ENCODE measurements at regions not wholly inside any gene's neighbourhood (a gene's known extent, or its start where the extent isn't known, plus 50 kb on each side); places are given as distances from the start of the nearest gene placed in this dataset.

- Mint-ChIP-seq H3K27ac (no peak overlapping the region), H3K27me3 (no peaks in the 10 kb centered on the region), H3K4me3 (no peak overlapping the region), H3K36me3 (ENCODE audit: low read depth) (no peaks in the 10 kb centered on the region), H3K4me1 (no peaks in the 10 kb centered on the region), H3K9me3 (ENCODE audit: low read depth) (peaks cover 5% of the 10 kb centered on the region)
- ATAC-seq (no peak), DNase-seq (no peak)
- CTCF ChIA-PET, result no interaction called here
- POLR2A ChIA-PET, result no interaction called here
- intact Hi-C loops (cut with DNase I, micrococcal nuclease), result no loop called here
Measured at GRCh38 chr6:84469144-84469543, 241.7 kb upstream of the CEP162 start.

- Mint-ChIP-seq H3K36me3 (ENCODE audit: low read depth) (no peaks in the 10 kb centered on the region), H3K27ac (no peak overlapping the region), H3K27me3 (no peaks in the 10 kb centered on the region), H3K9me3 (ENCODE audit: low read depth) (peaks cover 3% of the 10 kb centered on the region), H3K4me1 (no peaks in the 10 kb centered on the region), H3K4me3 (no peak overlapping the region)
- intact Hi-C loops (cut with DNase I, micrococcal nuclease), result no loop called here
- DNase-seq (no peak), ATAC-seq (no peak)
- ChIA-PET CTCF (no interaction called here), POLR2A (no interaction called here)
Measured at GRCh38 chr6:84467296-84467695, 239.9 kb upstream of the CEP162 start.

GRCh38 chr6:84466511-84466910 lies 239.1 kb upstream of the CEP162 start:
- Mint-ChIP-seq H3K4me3 (no peak overlapping the region), H3K27me3 (no peaks in the 10 kb centered on the region), H3K4me1 (no peaks in the 10 kb centered on the region), H3K9me3 (ENCODE audit: low read depth) (peaks cover under 1% of the 10 kb centered on the region), H3K27ac (no peak overlapping the region), H3K36me3 (ENCODE audit: low read depth) (no peaks in the 10 kb centered on the region)
- ChIA-PET CTCF (no interaction called here), POLR2A (interaction anchor here (0.8 kb wide), 1 partner anchor 1550 kb away, joined by 9 read pairs; no protein-coding TSS in a partner anchor)
- no peak for ATAC-seq
- DNase-seq, result no peak
- intact Hi-C loops (cut with DNase I, micrococcal nuclease), result no loop called here

- Mint-ChIP-seq H3K4me1 (no peaks in the 10 kb centered on the region), H3K36me3 (ENCODE audit: low read depth) (no peaks in the 10 kb centered on the region), H3K27me3 (no peaks in the 10 kb centered on the region), H3K27ac (no peak overlapping the region), H3K9me3 (ENCODE audit: low read depth) (no peaks in the 10 kb centered on the region), H3K4me3 (no peak overlapping the region)
- DNase-seq, result no peak
- ChIA-PET POLR2A (no interaction called here), CTCF (no interaction called here)
- ATAC-seq, result no peak
- intact Hi-C loops (cut with DNase I, micrococcal nuclease), result no loop called here
Measured at GRCh38 chr6:84464471-84464870, 237.0 kb upstream of the CEP162 start.

GRCh38 chr6:84462698-84463097 lies 235.3 kb upstream of the CEP162 start:
- Mint-ChIP-seq H3K27ac (no peak overlapping the region), H3K27me3 (no peaks in the 10 kb centered on the region), H3K36me3 (ENCODE audit: low read depth) (no peaks in the 10 kb centered on the region), H3K4me1 (no peaks in the 10 kb centered on the region), H3K4me3 (no peak overlapping the region), H3K9me3 (ENCODE audit: low read depth) (no peaks in the 10 kb centered on the region)
- CTCF ChIA-PET, result no interaction called here
- DNase-seq, result no peak
- no peak for ATAC-seq
- POLR2A ChIA-PET, result no interaction called here
- intact Hi-C loops (cut with DNase I, micrococcal nuclease), result no loop called here

GRCh38 chr6:84461461-84461860 lies 234.0 kb upstream of the CEP162 start:
- no peaks in the 10 kb centered on the region for H3K27me3 Mint-ChIP-seq
- no peaks in the 10 kb centered on the region for H3K4me1 Mint-ChIP-seq
- intact Hi-C loops (cut with DNase I, micrococcal nuclease), result no loop called here
- ATAC-seq (no peak), DNase-seq (no peak)
- POLR2A ChIA-PET, result no interaction called here
- no peak overlapping the region for H3K4me3 Mint-ChIP-seq
- H3K9me3 Mint-ChIP-seq (ENCODE audit: low read depth), result no peaks in the 10 kb centered on the region
- H3K36me3 Mint-ChIP-seq (ENCODE audit: low read depth), result no peaks in the 10 kb centered on the region
- no peak overlapping the region for H3K27ac Mint-ChIP-seq
- CTCF ChIA-PET, result no interaction called here

- Mint-ChIP-seq H3K27ac (no peak overlapping the region), H3K4me1 (no peaks in the 10 kb centered on the region), H3K36me3 (ENCODE audit: low read depth) (no peaks in the 10 kb centered on the region), H3K9me3 (ENCODE audit: low read depth) (no peaks in the 10 kb centered on the region), H3K4me3 (no peak overlapping the region), H3K27me3 (no peaks in the 10 kb centered on the region)
- DNase-seq (no peak), ATAC-seq (no peak)
- ChIA-PET CTCF (interaction anchor here (0.5 kb wide), 1 partner anchor 1051 kb away, joined by 3 read pairs; no protein-coding TSS in a partner anchor), POLR2A (no interaction called here)
- intact Hi-C loops (cut with DNase I, micrococcal nuclease), result no loop called here
Measured at GRCh38 chr6:84460491-84460890, 233.0 kb upstream of the CEP162 start.

GRCh38 chr6:84459401-84459800 lies 232.0 kb upstream of the CEP162 start:
- no peak for ATAC-seq
- intact Hi-C loops (cut with DNase I, micrococcal nuclease), result no loop called here
- Mint-ChIP-seq H3K27ac (no peak overlapping the region), H3K4me3 (no peak overlapping the region), H3K9me3 (ENCODE audit: low read depth) (no peaks in the 10 kb centered on the region), H3K27me3 (no peaks in the 10 kb centered on the region), H3K36me3 (ENCODE audit: low read depth) (no peaks in the 10 kb centered on the region), H3K4me1 (no peaks in the 10 kb centered on the region)
- POLR2A ChIA-PET, result no interaction called here
- no peak for DNase-seq
- CTCF ChIA-PET, result no interaction called here

GRCh38 chr6:84458271-84458670 lies 230.8 kb upstream of the CEP162 start:
- Mint-ChIP-seq H3K27ac (no peak overlapping the region), H3K4me1 (no peaks in the 10 kb centered on the region), H3K4me3 (no peak overlapping the region), H3K27me3 (no peaks in the 10 kb centered on the region), H3K9me3 (ENCODE audit: low read depth) (no peaks in the 10 kb centered on the region), H3K36me3 (ENCODE audit: low read depth) (no peaks in the 10 kb centered on the region)
- ATAC-seq (no peak), DNase-seq (no peak)
- intact Hi-C loops (cut with DNase I, micrococcal nuclease), result no loop called here
- ChIA-PET CTCF (no interaction called here), POLR2A (no interaction called here)

GRCh38 chr6:84457276-84457675 lies 229.8 kb upstream of the CEP162 start:
- H3K27ac Mint-ChIP-seq, result no peak overlapping the region
- no peak overlapping the region for H3K4me3 Mint-ChIP-seq
- no peaks in the 10 kb centered on the region for H3K4me1 Mint-ChIP-seq
- intact Hi-C loops (cut with DNase I, micrococcal nuclease), result no loop called here
- ATAC-seq (no peak), DNase-seq (no peak)
- peaks cover 2% of the 10 kb centered on the region for H3K9me3 Mint-ChIP-seq (ENCODE audit: low read depth)
- no peaks in the 10 kb centered on the region for H3K27me3 Mint-ChIP-seq
- no peaks in the 10 kb centered on the region for H3K36me3 Mint-ChIP-seq (ENCODE audit: low read depth)
- ChIA-PET POLR2A (no interaction called here), CTCF (no interaction called here)

- H3K4me3 Mint-ChIP-seq, result no peak overlapping the region
- H3K4me1 Mint-ChIP-seq, result no peaks in the 10 kb centered on the region
Measured at GRCh38 chr6:84456803-84457202, 229.4 kb upstream of the CEP162 start.

GRCh38 chr6:84455511-84456029 lies 228.1 kb upstream of the CEP162 start:
- DNase-seq, result no peak
- no peak for ATAC-seq
- Mint-ChIP-seq H3K27ac (no peak overlapping the region), H3K36me3 (ENCODE audit: low read depth) (no peaks in the 10 kb centered on the region), H3K27me3 (no peaks in the 10 kb centered on the region), H3K9me3 (ENCODE audit: low read depth) (peaks cover 2% of the 10 kb centered on the region), H3K4me1 (no peaks in the 10 kb centered on the region), H3K4me3 (no peak overlapping the region)
- ChIA-PET POLR2A (no interaction called here), CTCF (no interaction called here)
- intact Hi-C loops (cut with DNase I, micrococcal nuclease), result no loop called here

More at GRCh38 chr6:84456803-84457202, 229.4 kb upstream of the CEP162 start:
- ChIA-PET CTCF (no interaction called here), POLR2A (no interaction called here)
- intact Hi-C loops (cut with DNase I, micrococcal nuclease), result no loop called here
- ATAC-seq (no peak), DNase-seq (no peak)
- H3K9me3 Mint-ChIP-seq (ENCODE audit: low read depth), result peaks cover 2% of the 10 kb centered on the region
- no peak overlapping the region for H3K27ac Mint-ChIP-seq
- no peaks in the 10 kb centered on the region for H3K27me3 Mint-ChIP-seq
- no peaks in the 10 kb centered on the region for H3K36me3 Mint-ChIP-seq (ENCODE audit: low read depth)

- Mint-ChIP-seq H3K4me1 (no peaks in the 10 kb centered on the region), H3K36me3 (ENCODE audit: low read depth) (no peaks in the 10 kb centered on the region), H3K9me3 (ENCODE audit: low read depth) (peaks cover 2% of the 10 kb centered on the region), H3K4me3 (no peak overlapping the region), H3K27me3 (no peaks in the 10 kb centered on the region), H3K27ac (no peak overlapping the region)
- intact Hi-C loops (cut with DNase I, micrococcal nuclease), result no loop called here
- ChIA-PET POLR2A (no interaction called here), CTCF (no interaction called here)
- DNase-seq, result no peak
- no peak for ATAC-seq
Measured at GRCh38 chr6:84453499-84453898, 226.1 kb upstream of the CEP162 start.
